ENCODE measurements at regions not wholly inside any gene's neighbourhood (a gene's known extent, or its start where the extent isn't known, plus 50 kb on each side); places are given as distances from the start of the nearest gene placed in this dataset.

GRCh38 chr18:40048886-40049650 lies 1906.0 kb upstream of the PIK3C3 start (continued):
- TF ChIP-seq CTCF (conservative IDR thresholded peaks at IDR 0.05; ENCODE audit: low read depth in 2 of 2) (no peak), NANOG (IDR thresholded peaks at IDR 0.05; ENCODE audit: borderline replicate concordance) (no peak), JUNB (IDR thresholded peaks at IDR 0.05; ENCODE audit: unreplicated experiment) (no peak), REST (IDR thresholded peaks at IDR 0.05; ENCODE audit: unreplicated experiment) (no peak), EZH2phosphoT487 (IDR thresholded peaks at IDR 0.05; ENCODE audit: unreplicated experiment) (no peak), CREB1 (CRISPR knock-in tag; IDR thresholded peaks at IDR 0.05; ENCODE audit: low read depth) (no peak), ZNF114 (CRISPR knock-in tag; IDR thresholded peaks at IDR 0.05) (no peak), POLR2AphosphoS5 (IDR thresholded peaks at IDR 0.05; ENCODE audit: low read depth) (no peak)

- no peak overlapping the region for H2AFZ ChIP-seq
- ATAC-seq (no peak), DNase-seq (ENCODE audit: low spot score) (no peak)
- no peak overlapping the region for H3K4me3 Mint-ChIP-seq
- H3K27ac Mint-ChIP-seq = no peak overlapping the region
- peaks cover 5% of the 10 kb centered on the region; the same call in 1 of the 2 replicates for H3K4me1 ChIP-seq (ENCODE audit: insufficient read depth)
- H3K27me3 ChIP-seq (ENCODE audit: insufficient read depth) = no peaks in the 10 kb centered on the region
- H3K4me3 ChIP-seq = no peak overlapping the region
- no peaks in the 10 kb centered on the region for H3K9me2 ChIP-seq (ENCODE audit: insufficient read depth)
- H3F3A ChIP-seq (replicated peaks; ENCODE audit: low read depth) = no peaks in the 10 kb centered on the region
- H3K36me3 Mint-ChIP-seq (ENCODE audit: low read depth) = no peaks in the 10 kb centered on the region
- no peaks in the 10 kb centered on the region for H3K79me2 ChIP-seq (replicated peaks; ENCODE audit: insufficient read depth)
- H3K9me3 Mint-ChIP-seq = no peaks in the 10 kb centered on the region
- no peak overlapping the region for H3K27ac ChIP-seq (ENCODE audit: low read depth)
- H3K36me3 ChIP-seq (ENCODE audit: insufficient read depth) = no peaks in the 10 kb centered on the region
- peaks cover 1% of the 10 kb centered on the region for H3K27me3 Mint-ChIP-seq (ENCODE audit: insufficient read depth, low read depth, poor library complexity)
- no peaks in the 10 kb centered on the region for H4K20me1 ChIP-seq (replicated peaks; ENCODE audit: insufficient read depth)
- H3K4me1 Mint-ChIP-seq = peaks cover 7% of the 10 kb centered on the region
- H3K4me2 ChIP-seq = no peak overlapping the region
- no peak for TF ChIP-seq POLR2AphosphoS5 (IDR thresholded peaks at IDR 0.05; ENCODE audit: low read depth)
- no peak for TF ChIP-seq EZH2 (IDR thresholded peaks at IDR 0.05; ENCODE audit: low read depth, unreplicated experiment)
- TF ChIP-seq ZNF114 (CRISPR knock-in tag; IDR thresholded peaks at IDR 0.05) = no peak
- no peak for TF ChIP-seq ZNF331 (CRISPR knock-in tag; IDR thresholded peaks at IDR 0.05; ENCODE audit: low read depth)
- no peak for TF ChIP-seq CREB1 (CRISPR knock-in tag; IDR thresholded peaks at IDR 0.05; ENCODE audit: low read depth)
- TF ChIP-seq CTCF (conservative IDR thresholded peaks at IDR 0.05; ENCODE audit: low read depth in 2 of 2) = no peak
- no peak for TF ChIP-seq STAT1 (IDR thresholded peaks at IDR 0.05; ENCODE audit: unreplicated experiment)
Observed at GRCh38 chr18:40048253-40048652, 1906.8 kb upstream of the PIK3C3 start.

Data from GM23338 (cell line).